Uterus (tissue), 2 donors: ENCODE measurements at regions not wholly inside any gene's neighbourhood (a gene's known extent, or its start where the extent isn't known, plus 50 kb on each side); places are given as distances from the start of the nearest gene placed in this dataset.

Source experiments
- CTCF ChIP-seq, 4 experiments: fragments of 200-600 bp in 2 of 4; fragments of 450-650 bp in 2 of 4; sonication (generic) in 2 of 4; IDR thresholded peaks; one replicate each; pipeline ENCODE4 v1.5.1; 2016 to 2019; ENCODE audit warnings: antibody characterized with exemption in 4 of 4, mild to moderate bottlenecking in 2 of 4, moderate library complexity in 1 of 4
- POLR2A ChIP-seq, 2 donors: fragments of 450-650 bp; IDR thresholded peaks; one replicate each; pipeline ENCODE4 v1.6.1; 2016; ENCODE audit warnings: antibody characterized with exemption in 2 of 2, mild to moderate bottlenecking in 1 of 2, moderate library complexity in 1 of 2

GRCh38 chr6:109284675-109285074, 97.6 kb downstream of the CD164 start:
- TF ChIP-seq CTCF (IDR thresholded peaks at IDR 0.05) (no peak), POLR2A (IDR thresholded peaks at IDR 0.05) (no peak)
